HG03457 (cell line): ENCODE measurements at regions not wholly inside any gene's neighbourhood (a gene's known extent, or its start where the extent isn't known, plus 50 kb on each side); places are given as distances from the start of the nearest gene placed in this dataset.
"Not testable (repeated sequence)": the region's sequence is repeated elsewhere in the genome, so short reads cannot be mapped to it uniquely, and the experiment has no call there.

Experiments used
- ATAC-seq: cut with Tn5 transposase; IDR thresholded peaks from one replicate; pipeline ENCODE4 v1.9.1; 2021; ENCODE audit warnings: moderate number of reproducible peaks; ENCODE audit not compliant: unreplicated experiment

- no peak for ATAC-seq
These were observed 1812.9 kb downstream of the PLA2G4A start for GRCh38 chr1:188641566-188642211.

- ATAC-seq = no peak
These were observed 1814.0 kb downstream of the PLA2G4A start for GRCh38 chr1:188642704-188643103.

GRCh38 chr1:188652678-188653077 lies 1823.9 kb downstream of the PLA2G4A start:
- ATAC-seq = no peak

GRCh38 chr1:188655966-188656365 lies 1821.7 kb downstream of the BRINP3 start:
- ATAC-seq = not testable (repeated sequence)

- no peak for ATAC-seq
These were observed 1817.1 kb downstream of the BRINP3 start for GRCh38 chr1:188660572-188660971.

GRCh38 chr1:188665477-188665876 lies 1812.2 kb downstream of the BRINP3 start:
- ATAC-seq = no peak

- no peak for ATAC-seq
These were observed 1809.6 kb downstream of the BRINP3 start for GRCh38 chr1:188668083-188668482.

- ATAC-seq = no peak
These were observed 1807.8 kb downstream of the BRINP3 start for GRCh38 chr1:188669728-188670382.

- no peak for ATAC-seq
These were observed 1806.8 kb downstream of the BRINP3 start for GRCh38 chr1:188670837-188671236.

GRCh38 chr1:188672153-188672552 lies 1805.5 kb downstream of the BRINP3 start:
- no peak for ATAC-seq

GRCh38 chr1:188689542-188689941 lies 1788.1 kb downstream of the BRINP3 start:
- no peak for ATAC-seq

- no peak for ATAC-seq
These were observed 1777.5 kb downstream of the BRINP3 start for GRCh38 chr1:188700116-188700515.

GRCh38 chr1:188706742-188707141 lies 1770.9 kb downstream of the BRINP3 start:
- ATAC-seq = no peak

- ATAC-seq = no peak
These were observed 1768.7 kb downstream of the BRINP3 start for GRCh38 chr1:188708795-188709535.

- no peak for ATAC-seq
These were observed 1762.1 kb downstream of the BRINP3 start for GRCh38 chr1:188715566-188715965.

GRCh38 chr1:188719735-188720134 lies 1757.9 kb downstream of the BRINP3 start:
- ATAC-seq = no peak

- no peak for ATAC-seq
These were observed 1754.2 kb downstream of the BRINP3 start for GRCh38 chr1:188723332-188724020.

GRCh38 chr1:188729039-188729438 lies 1748.6 kb downstream of the BRINP3 start:
- ATAC-seq = no peak

GRCh38 chr1:188735567-188735966 lies 1742.1 kb downstream of the BRINP3 start:
- ATAC-seq = no peak

- not testable (repeated sequence) for ATAC-seq
These were observed 1728.4 kb downstream of the BRINP3 start for GRCh38 chr1:188749275-188749674.

- not testable (repeated sequence) for ATAC-seq
These were observed 1725.6 kb downstream of the BRINP3 start for GRCh38 chr1:188752027-188752426.
